GM19468 (cell line): ENCODE measurements at regions not wholly inside any gene's neighbourhood (a gene's known extent, or its start where the extent isn't known, plus 50 kb on each side); places are given as distances from the start of the nearest gene placed in this dataset.
"Not testable (repeated sequence)": the region's sequence is repeated elsewhere in the genome, so short reads cannot be mapped to it uniquely, and the experiment has no call there.

Experiments
- ATAC-seq: cut with Tn5 transposase; IDR thresholded peaks from one replicate; pipeline ENCODE4 v1.9.1; 2021; ENCODE audit warnings: mild to moderate bottlenecking, moderate library complexity, moderate number of reproducible peaks; ENCODE audit not compliant: unreplicated experiment; ENCODE audit errors: extremely low read depth

DNA sequence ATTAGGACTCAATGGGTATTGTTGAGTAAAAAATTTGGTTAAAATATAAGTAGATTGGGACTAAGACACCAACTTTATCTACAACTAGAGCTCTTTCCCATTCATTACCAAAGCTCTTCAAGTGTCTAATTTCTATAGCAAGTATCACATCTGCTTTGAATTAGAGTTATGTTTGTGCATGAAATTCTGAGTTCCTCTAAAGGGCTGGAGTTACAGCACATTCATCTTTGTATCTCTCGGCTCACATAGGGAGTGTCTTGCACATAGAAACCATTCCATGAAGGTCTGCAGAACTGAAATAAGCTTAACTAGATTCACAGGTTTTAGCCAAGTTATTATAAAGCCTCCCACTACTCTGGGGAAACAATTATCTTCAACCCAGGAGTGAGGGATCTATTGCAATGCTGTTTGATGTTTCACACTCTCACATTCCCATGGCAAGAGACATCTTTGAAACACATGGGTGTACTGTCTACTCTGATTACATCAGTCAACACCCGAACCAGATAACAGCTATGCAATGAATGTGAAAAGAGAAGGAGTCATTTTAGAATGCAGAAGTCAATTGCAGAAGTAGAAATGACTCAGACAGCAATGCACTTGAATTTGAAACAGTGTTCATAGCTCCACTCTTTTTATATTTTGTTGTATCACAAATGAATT is 93.1 kb upstream of the KBTBD8 start:
- no peak for ATAC-seq

DNA sequence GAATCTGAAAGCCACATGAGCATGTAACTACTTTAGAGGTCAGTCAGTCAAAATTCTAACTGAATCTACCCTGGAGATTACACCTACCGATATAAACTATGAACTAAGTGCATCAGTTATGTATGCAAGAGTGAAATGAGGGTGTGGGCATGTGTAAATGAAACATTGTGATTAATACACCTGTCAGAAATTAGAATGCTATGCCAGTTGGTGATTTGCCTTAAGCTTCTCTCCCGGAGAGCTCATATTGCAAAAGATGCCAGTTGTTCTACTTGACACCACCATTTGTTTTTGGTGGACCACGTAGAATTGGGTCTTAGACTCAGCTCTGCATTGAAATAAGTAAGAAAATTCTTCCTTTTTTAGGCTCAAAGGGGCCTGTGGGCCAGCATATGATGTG is 91.0 kb upstream of the KBTBD8 start:
- ATAC-seq = no peak

GRCh38 chr3:66910266-66911055 is 87.6 kb upstream of the KBTBD8 start:
- no peak for ATAC-seq

DNA sequence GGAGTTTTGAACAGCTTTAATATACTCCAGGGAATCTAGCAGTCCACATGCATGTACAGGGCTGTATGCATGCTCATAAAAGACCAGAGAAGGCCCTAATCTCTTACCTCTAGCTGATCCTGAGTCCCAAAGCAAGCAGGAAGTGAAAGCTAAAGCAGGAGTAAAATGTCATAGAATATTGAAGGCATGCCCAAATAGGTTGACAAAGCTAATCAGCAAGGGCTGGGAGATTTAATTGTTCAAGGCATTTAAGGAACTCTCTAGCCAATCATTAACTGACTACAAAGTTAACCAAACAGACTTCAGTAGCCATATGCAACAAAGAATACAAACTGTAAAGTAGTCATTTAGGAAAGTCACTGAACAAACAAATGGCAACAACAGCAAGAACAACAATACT is 85.8 kb upstream of the KBTBD8 start:
- no peak for ATAC-seq

- ATAC-seq = no peak
Observed at GRCh38 chr3:66922058-66922457, 76.0 kb upstream of the KBTBD8 start.

DNA sequence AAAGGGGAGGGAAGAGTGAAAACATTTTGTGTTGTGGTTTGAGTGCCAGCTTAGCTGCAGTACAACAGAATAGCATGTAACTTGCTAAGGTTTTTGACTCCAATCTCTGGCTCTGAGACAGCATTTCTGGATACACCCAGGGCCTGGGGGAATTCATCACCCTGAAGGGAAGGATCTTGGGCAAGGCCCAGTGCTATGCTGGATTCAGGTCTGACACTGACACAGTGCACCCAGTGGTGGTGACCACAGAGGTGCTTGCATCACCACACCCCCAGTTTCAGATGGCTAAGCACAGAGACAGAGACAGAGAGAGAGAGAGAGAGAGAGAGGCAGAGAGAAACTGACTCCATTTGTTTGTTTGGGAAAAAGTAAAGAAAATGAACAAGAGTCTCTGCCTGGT is 74.1 kb upstream of the KBTBD8 start:
- ATAC-seq = no peak

DNA sequence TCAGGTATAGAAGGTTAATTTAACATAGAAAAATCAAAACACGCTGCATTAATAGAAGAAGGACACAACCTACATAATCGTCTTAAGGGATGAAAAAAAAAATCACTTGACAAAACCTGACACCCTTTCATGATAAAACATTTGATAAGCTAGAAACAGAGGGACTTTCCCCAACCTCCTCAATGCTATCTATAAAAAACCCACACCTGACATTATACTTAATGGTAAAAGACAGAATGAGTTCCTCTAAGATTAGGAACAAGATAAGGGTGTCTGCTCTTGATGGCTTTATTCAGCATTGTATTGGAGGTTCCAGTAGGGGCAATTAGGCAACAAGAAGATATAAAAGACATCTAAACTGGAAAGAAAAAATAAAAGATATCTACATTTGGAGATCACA is 69.9 kb upstream of the KBTBD8 start:
- ATAC-seq = no peak

GRCh38 chr3:66931291-66931690 is 66.8 kb upstream of the KBTBD8 start:
- no peak for ATAC-seq

GRCh38 chr3:66931699-66932098 is 66.4 kb upstream of the KBTBD8 start:
- ATAC-seq = no peak

- no peak for ATAC-seq
Observed at GRCh38 chr3:66933233-66933632, 64.9 kb upstream of the KBTBD8 start.

GRCh38 chr3:66934041-66934440 is 64.1 kb upstream of the KBTBD8 start:
- ATAC-seq = no peak

- ATAC-seq = no peak
Observed at GRCh38 chr3:66934725-66935124, 63.4 kb upstream of the KBTBD8 start.

GRCh38 chr3:66937041-66937440 is 61.1 kb upstream of the KBTBD8 start:
- not testable (repeated sequence) for ATAC-seq

DNA sequence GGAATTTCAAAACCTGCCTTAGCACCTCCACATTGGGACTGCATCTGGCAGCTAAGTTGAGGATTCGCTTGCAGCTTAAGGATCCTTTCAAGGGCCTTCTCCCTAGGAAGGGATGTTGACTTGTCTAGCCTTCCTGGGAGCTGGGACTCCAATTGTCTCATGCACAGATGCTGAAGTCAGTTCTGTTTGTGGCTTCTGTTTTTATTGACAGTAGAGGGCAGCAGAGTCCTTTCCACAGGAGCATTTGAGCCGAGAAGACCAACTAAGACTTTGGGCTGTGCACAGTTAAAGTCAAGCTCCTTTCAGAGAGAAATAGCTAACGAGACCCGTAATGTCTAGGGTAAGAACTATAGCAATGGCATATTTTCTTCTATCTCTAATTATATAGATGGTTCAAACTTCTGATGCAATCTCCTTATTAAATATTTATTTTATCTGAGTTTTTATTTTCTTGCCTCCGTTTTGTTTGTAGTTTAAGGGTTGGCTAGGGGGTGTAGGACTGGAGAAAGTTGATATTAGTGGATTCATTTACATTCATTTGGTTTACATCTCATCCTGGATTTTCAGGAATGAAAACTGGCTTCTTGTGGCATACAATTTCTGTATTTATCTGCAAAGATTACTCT is 59.7 kb upstream of the KBTBD8 start:
- ATAC-seq = no peak

GRCh38 chr3:66948041-66948440 is 50.1 kb upstream of the KBTBD8 start:
- no peak for ATAC-seq
